ENCODE measurements at regions not wholly inside any gene's neighbourhood (a gene's known extent, or its start where the extent isn't known, plus 50 kb on each side); places are given as distances from the start of the nearest gene placed in this dataset.
"Not testable (repeated sequence)": the region's sequence is repeated elsewhere in the genome, so short reads cannot be mapped to it uniquely, and the experiment has no call there.

DNA sequence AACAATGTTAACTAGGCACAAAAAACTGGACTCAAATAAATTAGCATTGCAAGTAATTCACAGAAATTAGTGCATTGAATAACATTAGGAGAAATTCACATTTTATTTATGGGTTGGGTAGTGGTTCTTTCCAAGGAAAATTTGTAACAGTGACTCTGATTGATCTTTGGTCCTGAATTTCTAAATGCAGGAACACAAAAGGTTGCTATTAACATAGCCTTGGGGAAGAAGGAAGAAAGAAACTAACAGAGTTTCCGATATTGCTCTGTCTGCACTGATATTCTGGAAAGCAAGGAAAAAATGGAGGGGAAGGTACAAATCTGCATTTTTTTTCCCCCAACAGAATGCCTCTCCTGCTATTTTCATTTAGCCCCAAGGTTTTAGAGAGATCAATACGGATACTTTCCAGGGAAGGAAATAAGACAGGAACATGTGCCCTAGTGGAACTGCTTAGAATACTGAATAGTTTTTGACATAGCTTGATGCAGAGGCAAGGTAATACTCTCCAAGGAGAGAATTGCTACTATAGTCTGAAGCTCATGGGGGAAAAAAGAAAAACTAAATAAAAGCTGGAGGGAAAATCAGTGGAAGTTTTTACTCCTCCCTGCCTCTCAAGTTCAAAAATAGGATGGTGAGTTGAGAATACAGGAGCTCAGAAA, 490.1 kb downstream of the RAPGEF2 start:
- no peaks in the 10 kb centered on the region for H3K27me3 Mint-ChIP-seq (ENCODE audit: insufficient read depth)
- H3K4me1 Mint-ChIP-seq (ENCODE audit: low read depth) = no peaks in the 10 kb centered on the region
- H3K36me3 Mint-ChIP-seq (ENCODE audit: low read depth) = peaks cover 4% of the 10 kb centered on the region; the same call in 1 of the 2 replicates
- TF ChIP-seq, protein P1, sequence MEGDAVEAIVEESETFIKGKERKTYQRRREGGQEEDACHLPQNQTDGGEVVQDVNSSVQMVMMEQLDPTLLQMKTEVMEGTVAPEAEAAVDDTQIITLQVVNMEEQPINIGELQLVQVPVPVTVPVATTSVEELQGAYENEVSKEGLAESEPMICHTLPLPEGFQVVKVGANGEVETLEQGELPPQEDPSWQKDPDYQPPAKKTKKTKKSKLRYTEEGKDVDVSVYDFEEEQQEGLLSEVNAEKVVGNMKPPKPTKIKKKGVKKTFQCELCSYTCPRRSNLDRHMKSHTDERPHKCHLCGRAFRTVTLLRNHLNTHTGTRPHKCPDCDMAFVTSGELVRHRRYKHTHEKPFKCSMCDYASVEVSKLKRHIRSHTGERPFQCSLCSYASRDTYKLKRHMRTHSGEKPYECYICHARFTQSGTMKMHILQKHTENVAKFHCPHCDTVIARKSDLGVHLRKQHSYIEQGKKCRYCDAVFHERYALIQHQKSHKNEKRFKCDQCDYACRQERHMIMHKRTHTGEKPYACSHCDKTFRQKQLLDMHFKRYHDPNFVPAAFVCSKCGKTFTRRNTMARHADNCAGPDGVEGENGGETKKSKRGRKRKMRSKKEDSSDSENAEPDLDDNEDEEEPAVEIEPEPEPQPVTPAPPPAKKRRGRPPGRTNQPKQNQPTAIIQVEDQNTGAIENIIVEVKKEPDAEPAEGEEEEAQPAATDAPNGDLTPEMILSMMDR (IDR thresholded peaks at IDR 0.05) = no peak
- no peak overlapping the region for H3K27ac Mint-ChIP-seq
- no peak overlapping the region for H3K4me3 Mint-ChIP-seq
- no peak for DNase-seq
- peaks cover 11% of the 10 kb centered on the region for H3K9me3 Mint-ChIP-seq

DNA sequence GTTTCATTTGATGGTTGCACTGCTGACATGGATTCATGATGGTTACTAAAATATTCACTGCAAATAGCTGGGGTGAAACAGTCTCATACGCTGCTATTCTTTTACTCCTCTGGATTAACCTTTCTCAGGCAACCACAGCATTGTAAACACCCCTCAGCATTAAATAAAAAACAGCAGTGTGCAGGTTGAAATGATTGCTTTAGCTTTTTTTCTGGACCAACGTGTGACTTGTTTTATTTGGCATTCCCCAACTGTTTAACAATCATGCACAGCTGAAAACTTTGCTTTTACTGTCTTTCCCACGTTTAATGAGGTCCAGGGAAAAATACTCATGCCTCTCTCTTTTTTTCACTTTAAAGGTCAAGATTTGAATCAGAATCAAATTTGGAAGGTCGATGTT, 490.8 kb downstream of the RAPGEF2 start:
- no peak for DNase-seq
- Mint-ChIP-seq H3K36me3 (ENCODE audit: low read depth) (peaks cover 4% of the 10 kb centered on the region; the same call in 1 of the 2 replicates), H3K4me3 (no peak overlapping the region), H3K9me3 (peaks cover 10% of the 10 kb centered on the region), H3K4me1 (ENCODE audit: low read depth) (no peaks in the 10 kb centered on the region), H3K27ac (no peak overlapping the region), H3K27me3 (ENCODE audit: insufficient read depth) (no peaks in the 10 kb centered on the region)
- TF ChIP-seq, protein P1 (IDR thresholded peaks at IDR 0.05) = no peak

DNA sequence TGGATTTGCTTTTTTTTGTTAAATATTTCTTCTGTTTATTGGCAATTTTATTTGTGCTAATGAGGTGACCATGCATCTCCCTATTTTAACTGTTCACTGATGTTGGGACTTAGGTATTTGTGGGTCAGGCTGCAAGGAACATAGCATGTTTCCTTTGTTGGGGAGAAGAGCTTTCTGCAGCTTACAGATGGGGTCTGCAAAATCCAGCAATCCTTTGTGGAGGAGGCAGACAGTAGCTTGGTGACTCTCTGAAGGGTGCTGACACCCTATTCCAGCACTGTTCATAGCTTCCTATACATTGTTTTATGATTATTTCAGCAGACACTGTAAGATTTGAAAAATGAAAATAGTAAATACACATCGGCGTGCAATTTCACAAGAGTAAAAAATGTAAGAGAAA, 491.7 kb downstream of the RAPGEF2 start:
- Mint-ChIP-seq H3K4me3 (no peak overlapping the region), H3K4me1 (ENCODE audit: low read depth) (no peaks in the 10 kb centered on the region), H3K36me3 (ENCODE audit: low read depth) (peaks cover 4% of the 10 kb centered on the region; the same call in 1 of the 2 replicates), H3K9me3 (peaks cover 6% of the 10 kb centered on the region), H3K27ac (no peak overlapping the region), H3K27me3 (ENCODE audit: insufficient read depth) (no peaks in the 10 kb centered on the region)
- DNase-seq = no peak
- TF ChIP-seq, protein P1 (IDR thresholded peaks at IDR 0.05) = no peak

- H3K27me3 Mint-ChIP-seq (ENCODE audit: insufficient read depth); H3K27ac Mint-ChIP-seq; H3K36me3 Mint-ChIP-seq (ENCODE audit: low read depth); H3K9me3 Mint-ChIP-seq; H3K4me1 Mint-ChIP-seq (ENCODE audit: low read depth); H3K4me3 Mint-ChIP-seq; DNase-seq: not testable (repeated sequence)
Observed at GRCh38 chr4:159595101-159595500, 492.2 kb downstream of the RAPGEF2 start.

GRCh38 chr4:159598602-159599001, 495.7 kb downstream of the RAPGEF2 start:
- Mint-ChIP-seq H3K4me1 (ENCODE audit: low read depth) (no peaks in the 10 kb centered on the region), H3K4me3 (no peak overlapping the region), H3K36me3 (ENCODE audit: low read depth) (no peaks in the 10 kb centered on the region), H3K27ac (no peak overlapping the region), H3K9me3 (peaks cover 4% of the 10 kb centered on the region; the same call in 1 of the 2 replicates), H3K27me3 (ENCODE audit: insufficient read depth) (no peaks in the 10 kb centered on the region)
- no peak for DNase-seq
- TF ChIP-seq, protein P1 (IDR thresholded peaks at IDR 0.05) = no peak

- Mint-ChIP-seq H3K4me1 (ENCODE audit: low read depth) (no peaks in the 10 kb centered on the region), H3K27ac (no peak overlapping the region), H3K36me3 (ENCODE audit: low read depth) (no peaks in the 10 kb centered on the region), H3K9me3 (peaks cover 4% of the 10 kb centered on the region; the same call in 1 of the 2 replicates), H3K27me3 (ENCODE audit: insufficient read depth) (no peaks in the 10 kb centered on the region), H3K4me3 (no peak overlapping the region)
- TF ChIP-seq, protein P1 (IDR thresholded peaks at IDR 0.05) = no peak
- DNase-seq = no peak
Observed at GRCh38 chr4:159600061-159600460, 497.2 kb downstream of the RAPGEF2 start.
